IMR-90 (cell line): ENCODE measurements at regions not wholly inside any gene's neighbourhood (a gene's known extent, or its start where the extent isn't known, plus 50 kb on each side); places are given as distances from the start of the nearest gene placed in this dataset.

Experiments
- ATAC-seq: fragments of 200-7000 bp; cut with Tn5 transposase; 2 replicates; pipeline ENCODE4 v1.9.1; 2020; ENCODE audit warnings: low read depth, mild to moderate bottlenecking, moderate library complexity
- BruUV-seq: library from RNA; stranded (reverse); fragments of 400-500 nt; replicated peaks from 2 replicates; lab custom pipeline; 2021; lab: Mats Ljungman, UMichigan
- CTCF ChIA-PET: fragments of 300-600 bp; formaldehyde crosslinking; extraction: SDS; loops from one replicate; lab custom pipeline; 2021; ENCODE audit warnings: antibody characterized with exemption; lab: Yijun Ruan, JAX
- POLR2A ChIA-PET: fragments of 300-600 bp; sonication (Branson Sonifier 250); formaldehyde crosslinking; loops from one replicate; lab custom pipeline; 2022; ENCODE audit warnings: antibody characterized with exemption; ENCODE audit not compliant: unreplicated experiment; lab: Charles Lee
- DNase-seq: peaks from one replicate; pipeline ENCODE4 v3.0.0; 2013
- H2AFZ ChIP-seq: replicated peaks from 2 replicates; pipeline ENCODE3; 2013; ENCODE audit warnings: low read length, mild to moderate bottlenecking; ENCODE audit not compliant: poor library complexity
- H2AK5ac ChIP-seq: 2 replicates; pipeline ENCODE4 v1.6.1; 2013; ENCODE audit warnings: low read depth, low read length, inconsistent platforms
- H2AK9ac ChIP-seq: replicated peaks from 2 replicates; pipeline ENCODE3; 2013; ENCODE audit warnings: mild to moderate bottlenecking, low read depth, low read length, moderate library complexity; ENCODE audit not compliant: poor library complexity
- H2BK120ac ChIP-seq: 2 replicates; pipeline ENCODE4 v1.6.1; 2013; ENCODE audit warnings: low read depth, low read length, inconsistent platforms
- H2BK15ac ChIP-seq: 3 replicates; pipeline ENCODE4 v1.6.1; 2013; ENCODE audit warnings: low read depth, low read length, inconsistent platforms
- H2BK20ac ChIP-seq: 2 replicates; pipeline ENCODE4 v1.6.1; 2013; ENCODE audit warnings: low read depth, mild to moderate bottlenecking, inconsistent platforms, low read length, moderate library complexity
- H2BK5ac ChIP-seq: 2 replicates; pipeline ENCODE4 v1.6.1; 2013; ENCODE audit warnings: mild to moderate bottlenecking, low read depth, low read length, inconsistent platforms; ENCODE audit not compliant: poor library complexity, severe bottlenecking
- H3K14ac ChIP-seq: replicated peaks from 2 replicates; pipeline ENCODE4 v1.6.1; 2013; ENCODE audit warnings: low read depth, low read length, inconsistent platforms
- H3K18ac ChIP-seq: 2 replicates; pipeline ENCODE4 v1.6.1; 2013; ENCODE audit warnings: low read depth, low read length, control low read depth
- H3K23ac ChIP-seq: 2 replicates; pipeline ENCODE4 v1.6.1; 2013; ENCODE audit warnings: low read depth, low read length, inconsistent platforms
- H3K27ac ChIP-seq: 2 replicates; pipeline ENCODE4 v1.5.1; 2013; ENCODE audit warnings: mild to moderate bottlenecking, control low read depth, low read length; ENCODE audit not compliant: insufficient read depth
- H3K27me3 ChIP-seq: 2 replicates; pipeline ENCODE4 v1.6.1; 2013; ENCODE audit warnings: low read length; ENCODE audit not compliant: control insufficient read depth, insufficient read depth
- H3K36me3 ChIP-seq: 2 replicates; pipeline ENCODE4 v1.6.1; 2013; ENCODE audit warnings: low read length, mixed read lengths; ENCODE audit not compliant: control insufficient read depth, insufficient read depth
- H3K4ac ChIP-seq: 2 replicates; pipeline ENCODE4 v1.6.1; 2013; ENCODE audit warnings: low read depth, low read length, inconsistent platforms
- H3K4me1 ChIP-seq: 2 replicates; pipeline ENCODE4 v1.6.1; 2013; ENCODE audit warnings: low read length, mixed read lengths; ENCODE audit not compliant: control insufficient read depth, insufficient read depth
- H3K4me2 ChIP-seq: 2 replicates; pipeline ENCODE4 v1.6.1; 2013; ENCODE audit warnings: low read depth, mild to moderate bottlenecking, control low read depth, low read length, moderate library complexity
- H3K4me3 ChIP-seq: 2 replicates; pipeline ENCODE4 v1.5.1; 2013; ENCODE audit warnings: low read depth, mild to moderate bottlenecking, control low read depth, low read length, moderate library complexity; ENCODE audit not compliant: insufficient read depth
- H3K56ac ChIP-seq: 2 replicates; pipeline ENCODE4 v1.6.1; 2013; ENCODE audit warnings: low read length, inconsistent platforms; ENCODE audit not compliant: insufficient read depth; ENCODE audit errors: extremely low read depth
- H3K79me1 ChIP-seq, 2 experiments: 2 replicates each; pipeline ENCODE4 v1.6.1; 2013; ENCODE audit warnings: low read length in 2 of 2, inconsistent platforms in 1 of 2, low read depth in 1 of 2
- H3K9ac ChIP-seq: 2 replicates; pipeline ENCODE4 v1.6.1; 2013; ENCODE audit warnings: low read depth, low read length, control low read depth
- H3K9me1 ChIP-seq: 2 replicates; pipeline ENCODE4 v1.6.1; 2013; ENCODE audit warnings: low read length, inconsistent platforms; ENCODE audit not compliant: insufficient read depth
- H3K9me3 ChIP-seq: 2 replicates; pipeline ENCODE4 v1.6.1; 2013; ENCODE audit warnings: low read length; ENCODE audit not compliant: control insufficient read depth, insufficient read depth
- H4K20me1 ChIP-seq: 2 replicates; pipeline ENCODE4 v1.6.1; 2013; ENCODE audit warnings: low read length, inconsistent platforms; ENCODE audit not compliant: insufficient read depth
- H4K5ac ChIP-seq: 2 replicates; pipeline ENCODE4 v1.6.1; 2013; ENCODE audit warnings: mild to moderate bottlenecking, low read depth, low read length, control low read depth
- H4K8ac ChIP-seq, 2 experiments: 2 replicates each; pipeline ENCODE4 v1.6.1; 2013; ENCODE audit warnings: low read depth in 2 of 2, low read length in 2 of 2, control low read depth in 1 of 2, inconsistent platforms in 1 of 2
- H4K91ac ChIP-seq: 2 replicates; pipeline ENCODE4 v1.6.1; 2013; ENCODE audit warnings: low read depth, low read length, inconsistent platforms; ENCODE audit not compliant: insufficient read depth
- CEBPB ChIP-seq: IDR thresholded peaks from 2 replicates; pipeline ENCODE4 v1.6.1; 2012; ENCODE audit warnings: low read depth, low read length, improper control_type of control experiment
- FOS ChIP-seq: fragments of 150-350 bp; IDR thresholded peaks from 2 replicates; pipeline ENCODE4 v1.6.1; 2016; ENCODE audit warnings: low read depth, low read length
- MAFK ChIP-seq: IDR thresholded peaks from 2 replicates; pipeline ENCODE4 v1.6.1; 2012; ENCODE audit warnings: low read depth, low read length, improper control_type of control experiment
- MXI1 ChIP-seq: IDR thresholded peaks from 2 replicates; pipeline ENCODE4 v1.6.1; 2012; ENCODE audit warnings: low read depth, mild to moderate bottlenecking, low read length, moderate library complexity, borderline replicate concordance
- POLR2A ChIP-seq: IDR thresholded peaks from 2 replicates; pipeline ENCODE4 v1.6.1; 2012; ENCODE audit warnings: mild to moderate bottlenecking, low read depth, low read length
- SMC3 ChIP-seq: fragments of 150-350 bp; IDR thresholded peaks from 2 replicates; pipeline ENCODE4 v1.6.1; 2016; ENCODE audit warnings: low read depth, mild to moderate bottlenecking, antibody characterized with exemption, low read length, moderate library complexity
- WGBS, 2 experiments: methylation state at CpG; one replicate each; pipeline versions ENCODE4 v1.1.5 to v1.1.7; 2013; ENCODE audit warnings: missing lambda C conversion rate in 2 of 2; ENCODE audit not compliant: insufficient read length in 1 of 2; ENCODE audit errors: extremely low coverage in 2 of 2; 5-methylcytosine and 5-hydroxymethylcytosine counted together
- dilution Hi-C: fragments of 300-500 bp; cut with HindIII; formaldehyde crosslinking; loops from one replicate; pipeline ENCODE4 v1.14.3; 2018; ENCODE audit warnings: low sequenced_read_pairs; ENCODE audit not compliant: unreplicated experiment
- in situ Hi-C: fragments of 300-500 bp; cut with MboI; formaldehyde crosslinking; loops from 3 replicates; pipeline ENCODE4 v1.14.3; 2019; ENCODE audit warnings: low sequenced_read_pairs, inconsistent platforms, mixed read lengths
- intact Hi-C: fragments of 100-400 bp; cut with micrococcal nuclease; formaldehyde crosslinking; loops from 2 replicates; pipeline ENCODE4 v1.10.0; 2022
- TF ChIP-seq, protein P1 (sequence below): conservative IDR thresholded peaks from 2 replicates; pipeline ENCODE4 v1.5.1; 2012; ENCODE audit warnings: mild to moderate bottlenecking, low read depth, low read length, improper control_type of control experiment

DNA sequence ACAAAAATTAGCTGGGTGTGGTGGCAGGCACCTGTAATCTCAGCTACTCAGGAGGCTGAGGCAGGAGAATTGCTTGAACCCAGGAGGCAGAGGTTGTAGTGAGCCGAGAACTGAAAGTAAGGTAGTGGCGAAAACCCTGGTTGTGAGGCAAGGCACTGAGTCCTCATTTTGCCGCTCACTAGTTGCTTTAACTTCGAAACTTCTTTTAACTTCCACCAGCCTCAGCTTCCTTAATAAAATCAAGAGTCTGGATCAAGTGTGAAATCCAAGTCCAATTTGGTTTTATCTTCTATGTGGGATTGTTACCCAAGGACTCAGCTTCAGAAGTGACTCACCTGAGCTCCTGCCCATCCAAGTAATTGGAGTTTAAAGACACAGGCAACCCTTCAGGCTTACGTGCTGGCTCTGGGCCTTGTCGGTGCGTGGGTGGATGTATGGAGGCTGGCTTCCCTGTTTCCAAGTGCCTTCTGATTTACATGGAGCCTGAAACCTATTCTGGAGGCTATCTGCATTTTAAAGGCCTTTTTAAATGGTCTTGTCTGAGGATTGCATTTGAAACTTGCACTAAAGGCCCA, 374.2 kb upstream of the ID2 start (continued):
- no peak for TF ChIP-seq CEBPB

DNA sequence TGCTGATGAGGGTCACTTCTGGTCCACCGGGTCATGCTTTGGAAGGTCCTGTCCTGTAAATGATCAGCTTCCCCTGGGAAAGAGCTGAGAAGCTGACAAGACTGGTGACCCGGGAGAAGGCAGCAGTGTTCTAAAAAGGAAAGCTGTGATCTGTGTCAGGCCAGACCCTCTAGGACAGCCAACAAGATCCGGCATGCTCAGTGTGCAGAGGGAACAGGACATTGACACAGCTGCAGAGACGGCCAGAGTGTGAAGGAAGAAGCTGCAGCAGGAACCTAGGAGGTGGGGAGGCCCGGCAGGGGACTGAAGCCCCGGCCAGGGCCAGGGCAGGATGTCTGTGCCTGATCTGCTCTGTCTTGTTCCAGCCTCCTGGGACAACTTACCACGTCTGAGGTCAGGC, 372.7 kb upstream of the ID2 start:
- no peak for DNase-seq
- Histone ChIP-seq H3K23ac (no peak overlapping the region), H2AK9ac (no peak overlapping the region), H4K5ac (no peak overlapping the region; the same call in 1 of the 2 replicates), H2BK20ac (peak overlapping the region; percentile 62; the same call in 1 of the 2 replicates), H3K27ac (no peak overlapping the region), H3K14ac (0 out of 2 replicates have a peak overlapping the region, but pooled peaks have one; percentile 41), H4K20me1 (peaks cover 3% of the 10 kb centered on the region; the same call in 1 of the 2 replicates), H3K79me1 (no peaks in the 10 kb centered on the region), H3K18ac (no peak overlapping the region), H3K56ac (no peak overlapping the region), H3K27me3 (no peaks in the 10 kb centered on the region), H2BK5ac (no peak overlapping the region), H3K4ac (peak overlapping the region; percentile 20; the same call in 1 of the 2 replicates), H4K8ac (no peak overlapping the region), H2BK120ac (peak overlapping the region; percentile 23), H3K4me1 (peaks cover 13% of the 10 kb centered on the region), H3K9me3 (no peaks in the 10 kb centered on the region), H2AK5ac (0 out of 2 replicates have a peak overlapping the region, but pooled peaks have one; percentile 10), H3K4me3 (no peak overlapping the region), H3K36me3 (no peaks in the 10 kb centered on the region), H2BK15ac (no peak overlapping the region; the same call in 2 of the 3 replicates), H4K91ac (no peak overlapping the region), H2AFZ (no peak overlapping the region), H3K4me2 (no peak overlapping the region), H3K9ac (no peak overlapping the region), H3K9me1 (peaks cover 13% of the 10 kb centered on the region)
- 100% methylated on average over 2 of the region's 7 CpGs; no CpG with 5 or more reads in 1 of the 2 experiments for WGBS, 2 experiments
- BruUV-seq: no TSS peak
- in situ Hi-C loops: loop anchor here (10.0 kb wide), 1 partner anchor 376 kb away; the partner anchor contains the start of gene ID2
- dilution Hi-C loops: no loop called here
- CTCF ChIA-PET: no interaction called here
- intact Hi-C loops: loop anchor here (5.0 to 10.0 kb wide), 2 partner anchors 117 to 164 kb away; no protein-coding TSS in a partner anchor
- no peak for TF ChIP-seq MXI1
- TF ChIP-seq MAFK: no peak
- TF ChIP-seq, protein P1, sequence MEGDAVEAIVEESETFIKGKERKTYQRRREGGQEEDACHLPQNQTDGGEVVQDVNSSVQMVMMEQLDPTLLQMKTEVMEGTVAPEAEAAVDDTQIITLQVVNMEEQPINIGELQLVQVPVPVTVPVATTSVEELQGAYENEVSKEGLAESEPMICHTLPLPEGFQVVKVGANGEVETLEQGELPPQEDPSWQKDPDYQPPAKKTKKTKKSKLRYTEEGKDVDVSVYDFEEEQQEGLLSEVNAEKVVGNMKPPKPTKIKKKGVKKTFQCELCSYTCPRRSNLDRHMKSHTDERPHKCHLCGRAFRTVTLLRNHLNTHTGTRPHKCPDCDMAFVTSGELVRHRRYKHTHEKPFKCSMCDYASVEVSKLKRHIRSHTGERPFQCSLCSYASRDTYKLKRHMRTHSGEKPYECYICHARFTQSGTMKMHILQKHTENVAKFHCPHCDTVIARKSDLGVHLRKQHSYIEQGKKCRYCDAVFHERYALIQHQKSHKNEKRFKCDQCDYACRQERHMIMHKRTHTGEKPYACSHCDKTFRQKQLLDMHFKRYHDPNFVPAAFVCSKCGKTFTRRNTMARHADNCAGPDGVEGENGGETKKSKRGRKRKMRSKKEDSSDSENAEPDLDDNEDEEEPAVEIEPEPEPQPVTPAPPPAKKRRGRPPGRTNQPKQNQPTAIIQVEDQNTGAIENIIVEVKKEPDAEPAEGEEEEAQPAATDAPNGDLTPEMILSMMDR: no peak
- TF ChIP-seq FOS: no peak
- TF ChIP-seq POLR2A: no peak
- TF ChIP-seq SMC3: no peak
- POLR2A ChIA-PET: no interaction called here
- ATAC-seq: no peak
